ENCODE measurements at regions not wholly inside any gene's neighbourhood (a gene's known extent, or its start where the extent isn't known, plus 50 kb on each side); places are given as distances from the start of the nearest gene placed in this dataset.

GRCh38 chr18:73315381-73315780 is 447.6 kb upstream of the NETO1 start:
- H3K27ac ChIP-seq (ENCODE audit: low read depth, low read length), result no peak overlapping the region
- H3K79me2 ChIP-seq (ENCODE audit: insufficient read depth, low read length), result no peaks in the 10 kb centered on the region
- H3K4me1 ChIP-seq (ENCODE audit: insufficient read depth, low read length), result no peaks in the 10 kb centered on the region
- no peak overlapping the region for H2AFZ ChIP-seq (ENCODE audit: low read length)
- no peaks in the 10 kb centered on the region for H3K9me3 ChIP-seq (ENCODE audit: low read depth, low read length)
- H3K4me2 ChIP-seq (ENCODE audit: insufficient read depth, low read length), result no peak overlapping the region
- no peaks in the 10 kb centered on the region for H4K20me1 ChIP-seq (ENCODE audit: insufficient read depth, low read length)
- H3K27me3 ChIP-seq (ENCODE audit: insufficient read depth, low read length), result no peaks in the 10 kb centered on the region
- H3K4me3 ChIP-seq (ENCODE audit: insufficient read depth, low read length), result no peak overlapping the region
- no peak for DNase-seq (ENCODE audit: insufficient read length, low spot score, missing footprints)
- TF ChIP-seq, protein P1, sequence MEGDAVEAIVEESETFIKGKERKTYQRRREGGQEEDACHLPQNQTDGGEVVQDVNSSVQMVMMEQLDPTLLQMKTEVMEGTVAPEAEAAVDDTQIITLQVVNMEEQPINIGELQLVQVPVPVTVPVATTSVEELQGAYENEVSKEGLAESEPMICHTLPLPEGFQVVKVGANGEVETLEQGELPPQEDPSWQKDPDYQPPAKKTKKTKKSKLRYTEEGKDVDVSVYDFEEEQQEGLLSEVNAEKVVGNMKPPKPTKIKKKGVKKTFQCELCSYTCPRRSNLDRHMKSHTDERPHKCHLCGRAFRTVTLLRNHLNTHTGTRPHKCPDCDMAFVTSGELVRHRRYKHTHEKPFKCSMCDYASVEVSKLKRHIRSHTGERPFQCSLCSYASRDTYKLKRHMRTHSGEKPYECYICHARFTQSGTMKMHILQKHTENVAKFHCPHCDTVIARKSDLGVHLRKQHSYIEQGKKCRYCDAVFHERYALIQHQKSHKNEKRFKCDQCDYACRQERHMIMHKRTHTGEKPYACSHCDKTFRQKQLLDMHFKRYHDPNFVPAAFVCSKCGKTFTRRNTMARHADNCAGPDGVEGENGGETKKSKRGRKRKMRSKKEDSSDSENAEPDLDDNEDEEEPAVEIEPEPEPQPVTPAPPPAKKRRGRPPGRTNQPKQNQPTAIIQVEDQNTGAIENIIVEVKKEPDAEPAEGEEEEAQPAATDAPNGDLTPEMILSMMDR (IDR thresholded peaks at IDR 0.05; ENCODE audit: extremely low read depth, low read depth, low read length), result no peak
- no peaks in the 10 kb centered on the region for H3K36me3 ChIP-seq (ENCODE audit: insufficient read depth, low read length)

GRCh38 chr18:73313476-73313875 is 445.7 kb upstream of the NETO1 start:
- Histone ChIP-seq H3K4me3 (ENCODE audit: insufficient read depth, low read length) (no peak overlapping the region), H3K27ac (ENCODE audit: low read depth, low read length) (no peak overlapping the region), H2AFZ (ENCODE audit: low read length) (no peak overlapping the region), H3K36me3 (ENCODE audit: insufficient read depth, low read length) (no peaks in the 10 kb centered on the region), H3K9me3 (ENCODE audit: low read depth, low read length) (no peaks in the 10 kb centered on the region), H3K4me2 (ENCODE audit: insufficient read depth, low read length) (no peak overlapping the region), H4K20me1 (ENCODE audit: insufficient read depth, low read length) (no peaks in the 10 kb centered on the region), H3K79me2 (ENCODE audit: insufficient read depth, low read length) (no peaks in the 10 kb centered on the region), H3K4me1 (ENCODE audit: insufficient read depth, low read length) (no peaks in the 10 kb centered on the region), H3K27me3 (ENCODE audit: insufficient read depth, low read length) (no peaks in the 10 kb centered on the region)
- no peak for DNase-seq (ENCODE audit: insufficient read length, low spot score, missing footprints)
- TF ChIP-seq, protein P1 (IDR thresholded peaks at IDR 0.05; ENCODE audit: extremely low read depth, low read depth, low read length), result no peak

- no peak overlapping the region for H3K4me3 ChIP-seq (ENCODE audit: insufficient read depth, low read length)
- H3K27me3 ChIP-seq (ENCODE audit: insufficient read depth, low read length), result no peaks in the 10 kb centered on the region
- H3K4me2 ChIP-seq (ENCODE audit: insufficient read depth, low read length), result no peak overlapping the region
- TF ChIP-seq, protein P1 (IDR thresholded peaks at IDR 0.05; ENCODE audit: extremely low read depth, low read depth, low read length), result no peak
- H3K9me3 ChIP-seq (ENCODE audit: low read depth, low read length), result no peaks in the 10 kb centered on the region
- no peaks in the 10 kb centered on the region for H3K36me3 ChIP-seq (ENCODE audit: insufficient read depth, low read length)
- H4K20me1 ChIP-seq (ENCODE audit: insufficient read depth, low read length), result no peaks in the 10 kb centered on the region
- no peak overlapping the region for H3K27ac ChIP-seq (ENCODE audit: low read depth, low read length)
- H3K4me1 ChIP-seq (ENCODE audit: insufficient read depth, low read length), result no peaks in the 10 kb centered on the region
- no peaks in the 10 kb centered on the region for H3K79me2 ChIP-seq (ENCODE audit: insufficient read depth, low read length)
- H2AFZ ChIP-seq (ENCODE audit: low read length), result no peak overlapping the region
- DNase-seq (ENCODE audit: insufficient read length, low spot score, missing footprints), result no peak
Measured at GRCh38 chr18:73296686-73297085, 428.9 kb upstream of the NETO1 start.

- H3K4me3 ChIP-seq (ENCODE audit: insufficient read depth, low read length), result no peak overlapping the region
- no peak overlapping the region for H3K4me2 ChIP-seq (ENCODE audit: insufficient read depth, low read length)
- no peaks in the 10 kb centered on the region for H3K4me1 ChIP-seq (ENCODE audit: insufficient read depth, low read length)
- H2AFZ ChIP-seq (ENCODE audit: low read length), result no peak overlapping the region
- DNase-seq (ENCODE audit: insufficient read length, low spot score, missing footprints), result no peak
- TF ChIP-seq, protein P1 (IDR thresholded peaks at IDR 0.05; ENCODE audit: extremely low read depth, low read depth, low read length), result no peak
- H3K27ac ChIP-seq (ENCODE audit: low read depth, low read length), result no peak overlapping the region
- no peaks in the 10 kb centered on the region for H4K20me1 ChIP-seq (ENCODE audit: insufficient read depth, low read length)
- no peaks in the 10 kb centered on the region for H3K27me3 ChIP-seq (ENCODE audit: insufficient read depth, low read length)
- H3K79me2 ChIP-seq (ENCODE audit: insufficient read depth, low read length), result no peaks in the 10 kb centered on the region
- H3K9me3 ChIP-seq (ENCODE audit: low read depth, low read length), result no peaks in the 10 kb centered on the region
- H3K36me3 ChIP-seq (ENCODE audit: insufficient read depth, low read length), result no peaks in the 10 kb centered on the region
Measured at GRCh38 chr18:73292156-73292555, 424.4 kb upstream of the NETO1 start.

Measured in osteoblast (primary cell).